ACC112 (cell line): ENCODE measurements at regions not wholly inside any gene's neighbourhood (a gene's known extent, or its start where the extent isn't known, plus 50 kb on each side); places are given as distances from the start of the nearest gene placed in this dataset.

Source experiments
- H2AFZ ChIP-seq: fragments of 200-600 bp; sonication (generic); one replicate; pipeline ENCODE4 v1.6.0; 2017; ENCODE audit warnings: antibody characterized with exemption, low read length; ENCODE audit not compliant: unreplicated experiment
- H3K27ac ChIP-seq: fragments of 200-600 bp; sonication (generic); 2 replicates; pipeline ENCODE4 v1.5.1; 2014; ENCODE audit warnings: low read depth, mild to moderate bottlenecking, antibody characterized with exemption, low read length, moderate library complexity
- H3K27me3 ChIP-seq: fragments of 200-600 bp; sonication (generic); 2 replicates; pipeline ENCODE4 v1.6.1; 2014; ENCODE audit warnings: mild to moderate bottlenecking, antibody characterized with exemption, low read length, moderate library complexity, mixed read lengths; ENCODE audit not compliant: insufficient read depth
- H3K36me3 ChIP-seq: fragments of 200-600 bp; sonication (generic); 2 replicates; pipeline ENCODE4 v1.6.1; 2016; ENCODE audit warnings: mild to moderate bottlenecking, antibody characterized with exemption, low read length, moderate library complexity, mixed read lengths; ENCODE audit not compliant: insufficient read depth
- H3K4me1 ChIP-seq: fragments of 200-600 bp; sonication (generic); one replicate; pipeline ENCODE4 v1.6.1; 2016; ENCODE audit warnings: low read length, mixed read lengths; ENCODE audit not compliant: insufficient read depth, unreplicated experiment, control insufficient read depth
- H3K4me3 ChIP-seq: fragments of 200-600 bp; sonication (generic); 2 replicates; pipeline ENCODE4 v1.5.1; 2014; ENCODE audit warnings: mild to moderate bottlenecking, low read depth, low read length
- H3K79me2 ChIP-seq: fragments of 200-600 bp; sonication (generic); one replicate; pipeline ENCODE4 v1.6.0; 2016; ENCODE audit warnings: low read length; ENCODE audit not compliant: control insufficient read depth, unreplicated experiment, insufficient read depth

- Histone ChIP-seq H2AFZ (no peak overlapping the region), H3K4me1 (no peaks in the 10 kb centered on the region), H3K79me2 (no peaks in the 10 kb centered on the region), H3K27me3 (peaks cover 41% of the 10 kb centered on the region), H3K4me3 (no peak overlapping the region), H3K27ac (no peak overlapping the region), H3K36me3 (no peaks in the 10 kb centered on the region)
Observed at GRCh38 chr12:115752156-115752555, 525.3 kb downstream of the MED13L start.

- no peak overlapping the region for H3K27ac ChIP-seq
- H2AFZ ChIP-seq, result no peak overlapping the region
- peaks cover 27% of the 10 kb centered on the region for H3K27me3 ChIP-seq
- H3K4me1 ChIP-seq, result no peaks in the 10 kb centered on the region
- no peaks in the 10 kb centered on the region for H3K36me3 ChIP-seq
- no peak overlapping the region for H3K4me3 ChIP-seq
- no peaks in the 10 kb centered on the region for H3K79me2 ChIP-seq
Observed at GRCh38 chr12:115750340-115750739, 527.2 kb downstream of the MED13L start.

- no peak overlapping the region for H2AFZ ChIP-seq
- no peaks in the 10 kb centered on the region for H3K79me2 ChIP-seq
- H3K4me3 ChIP-seq, result no peak overlapping the region
- H3K27me3 ChIP-seq, result peaks cover 18% of the 10 kb centered on the region; the same call in 1 of the 2 replicates
- H3K36me3 ChIP-seq, result no peaks in the 10 kb centered on the region
- H3K4me1 ChIP-seq, result no peaks in the 10 kb centered on the region
- H3K27ac ChIP-seq, result no peak overlapping the region
Observed at GRCh38 chr12:115749071-115749841, 528.2 kb downstream of the MED13L start.

- Histone ChIP-seq H2AFZ (no peak overlapping the region), H3K27me3 (peaks cover 6% of the 10 kb centered on the region; the same call in 1 of the 2 replicates), H3K4me1 (no peaks in the 10 kb centered on the region), H3K36me3 (no peaks in the 10 kb centered on the region), H3K4me3 (no peak overlapping the region), H3K27ac (no peak overlapping the region), H3K79me2 (no peaks in the 10 kb centered on the region)
Observed at GRCh38 chr12:115740586-115741155, 536.8 kb downstream of the MED13L start.

- no peak overlapping the region for H3K4me3 ChIP-seq
- no peaks in the 10 kb centered on the region for H3K36me3 ChIP-seq
- no peaks in the 10 kb centered on the region for H3K27me3 ChIP-seq
- H2AFZ ChIP-seq, result no peak overlapping the region
- no peaks in the 10 kb centered on the region for H3K79me2 ChIP-seq
- H3K4me1 ChIP-seq, result no peaks in the 10 kb centered on the region
- no peak overlapping the region for H3K27ac ChIP-seq
Observed at GRCh38 chr12:115737895-115738294, 539.6 kb downstream of the MED13L start.

- H3K27ac ChIP-seq, result no peak overlapping the region
- no peaks in the 10 kb centered on the region for H3K4me1 ChIP-seq
- H2AFZ ChIP-seq, result no peak overlapping the region
- no peak overlapping the region for H3K4me3 ChIP-seq
- H3K79me2 ChIP-seq, result no peaks in the 10 kb centered on the region
- no peaks in the 10 kb centered on the region for H3K36me3 ChIP-seq
- no peaks in the 10 kb centered on the region for H3K27me3 ChIP-seq
Observed at GRCh38 chr12:115736360-115736759, 541.1 kb downstream of the MED13L start.

- H3K27me3 ChIP-seq, result no peaks in the 10 kb centered on the region
- no peaks in the 10 kb centered on the region for H3K36me3 ChIP-seq
- H2AFZ ChIP-seq, result no peak overlapping the region
- no peaks in the 10 kb centered on the region for H3K4me1 ChIP-seq
- no peak overlapping the region for H3K4me3 ChIP-seq
- no peak overlapping the region for H3K27ac ChIP-seq
- H3K79me2 ChIP-seq, result no peaks in the 10 kb centered on the region
Observed at GRCh38 chr12:115730975-115731541, 546.4 kb downstream of the MED13L start.

GRCh38 chr12:115726691-115727090, 550.8 kb downstream of the MED13L start:
- no peak overlapping the region for H2AFZ ChIP-seq
- H3K79me2 ChIP-seq, result no peaks in the 10 kb centered on the region
- H3K27me3 ChIP-seq, result no peaks in the 10 kb centered on the region
- H3K27ac ChIP-seq, result no peak overlapping the region
- no peaks in the 10 kb centered on the region for H3K4me1 ChIP-seq
- H3K36me3 ChIP-seq, result no peaks in the 10 kb centered on the region
- no peak overlapping the region for H3K4me3 ChIP-seq

GRCh38 chr12:115722181-115722580, 555.3 kb downstream of the MED13L start:
- Histone ChIP-seq H3K79me2 (no peaks in the 10 kb centered on the region), H3K36me3 (no peaks in the 10 kb centered on the region), H3K27me3 (no peaks in the 10 kb centered on the region), H2AFZ (no peak overlapping the region), H3K27ac (no peak overlapping the region), H3K4me3 (no peak overlapping the region), H3K4me1 (no peaks in the 10 kb centered on the region)

- Histone ChIP-seq H3K27ac (no peak overlapping the region), H3K27me3 (0 out of 2 replicates have a peak, but pooled peaks cover 3% of the 10 kb centered on the region), H3K36me3 (no peaks in the 10 kb centered on the region), H3K4me3 (no peak overlapping the region), H3K4me1 (no peaks in the 10 kb centered on the region), H3K79me2 (no peaks in the 10 kb centered on the region), H2AFZ (no peak overlapping the region)
Observed at GRCh38 chr12:115716551-115716950, 560.9 kb downstream of the MED13L start.

GRCh38 chr12:115712676-115713075, 564.8 kb downstream of the MED13L start:
- H3K79me2 ChIP-seq, result no peaks in the 10 kb centered on the region
- H3K27me3 ChIP-seq, result 0 out of 2 replicates have a peak, but pooled peaks cover 3% of the 10 kb centered on the region
- no peak overlapping the region for H2AFZ ChIP-seq
- H3K27ac ChIP-seq, result no peak overlapping the region
- H3K36me3 ChIP-seq, result no peaks in the 10 kb centered on the region
- H3K4me3 ChIP-seq, result no peak overlapping the region
- H3K4me1 ChIP-seq, result no peaks in the 10 kb centered on the region
